ENCODE measurements at regions not wholly inside any gene's neighbourhood (a gene's known extent, or its start where the extent isn't known, plus 50 kb on each side); places are given as distances from the start of the nearest gene placed in this dataset.
"Not testable (repeated sequence)": the region's sequence is repeated elsewhere in the genome, so short reads cannot be mapped to it uniquely, and the experiment has no call there.

GRCh38 chr15:69617144-69617543 is 164.5 kb downstream of the RPLP1 start:
- ATAC-seq (ENCODE audit: low read depth); CTCF ChIA-PET: not testable (repeated sequence)

More at GRCh38 chr15:69617144-69617543, 164.5 kb downstream of the RPLP1 start:
- H3K18ac ChIP-seq (ENCODE audit: low read depth, low read length); H3K36me3 ChIP-seq (ENCODE audit: control insufficient read depth, insufficient read depth, low read length); POLR2A ChIA-PET (ENCODE audit: unreplicated experiment); H2AK5ac ChIP-seq (ENCODE audit: low read depth, low read length); DNase-seq; H3K4ac ChIP-seq (ENCODE audit: low read depth, low read length); H4K20me1 ChIP-seq (ENCODE audit: insufficient read depth, low read length); H3K9ac ChIP-seq (ENCODE audit: low read depth, low read length); H2AK9ac ChIP-seq (replicated peaks; ENCODE audit: low read depth, low read length, poor library complexity); H3K56ac ChIP-seq (ENCODE audit: extremely low read depth, insufficient read depth, low read length); H2BK5ac ChIP-seq (ENCODE audit: low read depth, low read length, poor library complexity, severe bottlenecking); H3K9me1 ChIP-seq (ENCODE audit: insufficient read depth, low read length); H3K79me1 ChIP-seq (ENCODE audit: low read depth in 1 of 2, low read length in 2 of 2); H3K27ac ChIP-seq (ENCODE audit: insufficient read depth, low read length); dilution Hi-C loops (cut with HindIII; ENCODE audit: low sequenced_read_pairs, unreplicated experiment); H3K14ac ChIP-seq (replicated peaks; ENCODE audit: low read depth, low read length); H3K4me2 ChIP-seq (ENCODE audit: low read depth, low read length); H3K9me3 ChIP-seq (ENCODE audit: control insufficient read depth, insufficient read depth, low read length); H3K4me1 ChIP-seq (ENCODE audit: control insufficient read depth, insufficient read depth, low read length); H4K8ac ChIP-seq (ENCODE audit: low read depth in 2 of 2, low read length in 2 of 2); in situ Hi-C loops (cut with MboI; ENCODE audit: low sequenced_read_pairs); H4K5ac ChIP-seq (ENCODE audit: low read depth, low read length); H2AFZ ChIP-seq (replicated peaks; ENCODE audit: low read length, poor library complexity); H3K4me3 ChIP-seq (ENCODE audit: insufficient read depth, low read depth, low read length); BruUV-seq (replicated peaks); H4K91ac ChIP-seq (ENCODE audit: insufficient read depth, low read depth, low read length); H2BK20ac ChIP-seq (ENCODE audit: low read depth, low read length); intact Hi-C loops (cut with micrococcal nuclease); H2BK15ac ChIP-seq (ENCODE audit: low read depth, low read length); H3K23ac ChIP-seq (ENCODE audit: low read depth, low read length); H2BK120ac ChIP-seq (ENCODE audit: low read depth, low read length): not testable (repeated sequence)
- WGBS, 2 experiments (ENCODE audit: extremely low coverage in 2 of 2, insufficient read length in 1 of 2), result no CpG with 5 or more reads among the region's 4 CpGs
- peaks cover 16% of the 10 kb centered on the region for H3K27me3 ChIP-seq (ENCODE audit: control insufficient read depth, insufficient read depth, low read length)
